Tibial artery (tissue), 4 donors: ENCODE measurements at regions not wholly inside any gene's neighbourhood (a gene's known extent, or its start where the extent isn't known, plus 50 kb on each side); places are given as distances from the start of the nearest gene placed in this dataset.

Experiments
- DNase-seq, 2 donors: peaks; one replicate each; pipeline ENCODE4 v3.0.0-alpha.2; 2019
- H3K27ac ChIP-seq, 2 donors: fragments of 200-600 bp; sonication (generic) in 1 of 2; 1 replicate in 1 of 2; 2 replicates in 1 of 2; pipeline ENCODE4 v1.5.1; 2018 to 2019; ENCODE audit warnings: mild to moderate bottlenecking in 1 of 2
- H3K27me3 ChIP-seq, 2 donors: fragments of 200-600 bp; sonication (generic) in 1 of 2; one replicate each; pipeline versions ENCODE4 v1.5.1 to v1.6.0; 2016 to 2019
- H3K36me3 ChIP-seq, 3 donors: fragments of 200-600 bp; sonication (generic) in 2 of 3; one replicate each; pipeline ENCODE4 v1.5.1; 2016 to 2019; ENCODE audit warnings: mild to moderate bottlenecking in 2 of 3
- H3K4me1 ChIP-seq, 4 donors: fragments of 200-600 bp; sonication (generic) in 2 of 4; 1 replicate in 3 of 4; 2 replicates in 1 of 4; pipeline ENCODE4 v1.5.1; 2016 to 2019
- H3K4me3 ChIP-seq, 2 donors: fragments of 200-600 bp; sonication (generic) in 1 of 2; 1 replicate in 1 of 2; 2 replicates in 1 of 2; pipeline ENCODE4 v1.5.1; 2018 to 2019; ENCODE audit warnings: mild to moderate bottlenecking in 2 of 2
- H3K9me3 ChIP-seq, 3 donors: fragments of 200-600 bp; sonication (generic) in 1 of 3; one replicate each; pipeline ENCODE4 v1.5.1; 2016 to 2019
- CTCF ChIP-seq, 2 experiments: fragments of 200-600 bp in 1 of 2; fragments of 450-650 bp in 1 of 2; IDR thresholded peaks; one replicate each; pipeline ENCODE4 v1.5.1; 2017 to 2019; ENCODE audit warnings: antibody characterized with exemption in 2 of 2, mild to moderate bottlenecking in 1 of 2, moderate library complexity in 1 of 2
- intact Hi-C: fragments of 100-400 bp; cut with DNase I; formaldehyde crosslinking; loops from one replicate; pipeline ENCODE4 v1.15.0; 2023; ENCODE audit warnings: low total_unique reads

GRCh38 chr6:149208134-149208601 lies 109.3 kb upstream of the TAB2 start:
- Histone ChIP-seq H3K36me3 (no peaks in the 10 kb centered on the region), H3K9me3 (no peaks in the 10 kb centered on the region), H3K27me3 (no peaks in the 10 kb centered on the region), H3K27ac (no peak overlapping the region), H3K4me1 (peaks cover 0 to 3% (median 0%) of the 10 kb centered on the region in 4 donors), H3K4me3 (no peak overlapping the region)
- TF ChIP-seq CTCF (IDR thresholded peaks at IDR 0.05) = no peak
- intact Hi-C loops = no loop called here
- DNase-seq = no peak

DNA sequence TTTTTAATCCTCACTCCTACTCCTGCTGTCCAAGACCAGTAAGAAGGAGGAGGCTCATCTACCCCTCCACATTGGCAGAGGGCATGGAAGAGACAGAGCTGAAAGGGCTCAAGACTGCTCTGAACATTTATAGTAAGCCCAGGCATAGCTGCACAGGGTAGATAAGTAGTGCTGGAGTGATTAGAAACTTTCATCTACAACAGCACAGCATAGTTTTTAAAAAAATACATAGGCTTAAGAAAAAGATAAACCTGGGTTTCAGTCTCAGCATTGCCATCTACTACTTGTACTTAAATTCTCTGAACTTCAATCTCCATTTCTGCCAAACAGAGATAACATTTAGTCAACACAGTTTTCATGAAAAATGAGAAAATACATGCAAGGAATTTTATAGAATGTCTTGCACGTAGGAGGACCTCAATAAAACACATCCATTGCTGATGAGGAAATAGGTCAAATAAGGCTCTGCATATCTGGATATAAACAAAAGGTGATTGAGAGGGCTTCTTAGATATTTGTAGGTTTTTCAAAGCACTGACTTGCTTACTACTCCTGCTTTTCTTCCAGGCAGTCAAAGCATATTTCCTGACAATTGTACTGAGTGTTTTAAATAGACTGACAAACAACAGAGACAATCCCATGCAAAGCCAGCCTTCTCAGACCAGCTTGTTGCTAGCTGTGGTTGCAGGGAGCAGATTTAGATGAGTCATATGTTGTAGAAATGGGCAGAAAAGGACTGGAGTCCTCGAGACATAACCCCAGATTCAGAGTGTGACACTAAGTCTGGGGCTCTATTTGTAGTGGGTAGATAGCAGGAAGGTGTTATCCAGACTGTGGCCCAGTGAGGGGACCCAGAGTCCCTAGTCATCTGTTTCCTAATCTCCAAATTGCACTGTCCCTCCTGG lies 107.4 kb upstream of the TAB2 start:
- H3K9me3 ChIP-seq = no peaks in the 10 kb centered on the region
- H3K4me1 ChIP-seq = peaks cover 0 to 4% (median 0%) of the 10 kb centered on the region in 4 donors
- no peak overlapping the region for H3K27ac ChIP-seq
- DNase-seq = no peak
- no peak for TF ChIP-seq CTCF (IDR thresholded peaks at IDR 0.05)
- intact Hi-C loops = no loop called here
- no peak overlapping the region for H3K4me3 ChIP-seq
- no peaks in the 10 kb centered on the region for H3K27me3 ChIP-seq
- no peaks in the 10 kb centered on the region for H3K36me3 ChIP-seq

DNA sequence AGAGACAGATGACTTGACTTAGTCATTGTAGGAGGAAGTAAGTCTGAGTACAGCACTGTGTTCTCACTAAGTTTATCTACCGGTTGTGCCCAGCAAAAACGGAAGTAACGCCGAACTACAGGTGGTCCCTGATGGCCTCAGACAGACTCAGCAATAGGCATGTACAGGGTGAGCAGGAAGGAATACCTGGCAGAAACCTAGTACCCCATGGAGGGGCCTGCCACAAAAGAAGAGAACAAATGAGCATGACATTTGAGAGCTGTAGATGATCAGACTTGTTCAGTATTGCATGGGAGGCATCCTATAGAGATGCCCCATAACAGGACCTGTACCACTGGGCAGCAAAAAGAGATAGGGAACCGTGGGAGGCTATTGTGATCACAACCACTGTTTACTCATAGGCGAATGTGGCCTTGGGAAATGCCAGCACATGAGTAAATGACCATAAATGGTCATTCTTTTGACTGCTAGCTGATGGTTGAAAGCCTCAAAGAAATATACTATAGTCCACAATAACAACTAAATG lies 106.4 kb upstream of the TAB2 start:
- H3K4me3 ChIP-seq = no peak overlapping the region
- H3K27me3 ChIP-seq = no peaks in the 10 kb centered on the region
- no peaks in the 10 kb centered on the region for H3K9me3 ChIP-seq
- no peak for DNase-seq
- H3K27ac ChIP-seq = no peak overlapping the region
- intact Hi-C loops = no loop called here
- no peak for TF ChIP-seq CTCF (IDR thresholded peaks at IDR 0.05)
- peaks cover 0 to 4% (median 0%) of the 10 kb centered on the region in 4 donors for H3K4me1 ChIP-seq
- H3K36me3 ChIP-seq = no peaks in the 10 kb centered on the region

DNA sequence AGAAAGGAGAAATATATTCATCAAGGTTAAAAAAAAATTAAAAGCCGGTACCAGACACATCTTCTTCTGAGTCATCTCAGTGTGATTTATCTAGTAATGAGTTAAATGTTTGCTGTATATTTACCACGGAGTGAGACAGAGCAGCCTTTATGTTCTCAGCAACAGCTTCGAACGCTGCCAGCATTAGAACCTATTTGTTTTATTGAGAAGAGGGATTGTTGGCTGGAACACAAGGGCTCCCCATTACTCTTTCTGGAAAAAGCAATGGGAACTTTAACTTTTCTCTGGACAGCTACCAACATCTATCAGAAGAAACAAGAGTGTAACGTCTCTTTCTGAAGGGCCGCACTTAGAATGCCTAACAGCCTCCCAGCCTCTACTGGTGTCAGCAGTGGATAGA lies 105.3 kb upstream of the TAB2 start:
- Histone ChIP-seq H3K27ac (no peak overlapping the region), H3K36me3 (no peaks in the 10 kb centered on the region), H3K4me3 (no peak overlapping the region), H3K27me3 (no peaks in the 10 kb centered on the region), H3K9me3 (no peaks in the 10 kb centered on the region), H3K4me1 (peaks cover 0 to 4% (median 0%) of the 10 kb centered on the region in 4 donors)
- DNase-seq = no peak
- intact Hi-C loops = no loop called here
- no peak for TF ChIP-seq CTCF (IDR thresholded peaks at IDR 0.05)

DNA sequence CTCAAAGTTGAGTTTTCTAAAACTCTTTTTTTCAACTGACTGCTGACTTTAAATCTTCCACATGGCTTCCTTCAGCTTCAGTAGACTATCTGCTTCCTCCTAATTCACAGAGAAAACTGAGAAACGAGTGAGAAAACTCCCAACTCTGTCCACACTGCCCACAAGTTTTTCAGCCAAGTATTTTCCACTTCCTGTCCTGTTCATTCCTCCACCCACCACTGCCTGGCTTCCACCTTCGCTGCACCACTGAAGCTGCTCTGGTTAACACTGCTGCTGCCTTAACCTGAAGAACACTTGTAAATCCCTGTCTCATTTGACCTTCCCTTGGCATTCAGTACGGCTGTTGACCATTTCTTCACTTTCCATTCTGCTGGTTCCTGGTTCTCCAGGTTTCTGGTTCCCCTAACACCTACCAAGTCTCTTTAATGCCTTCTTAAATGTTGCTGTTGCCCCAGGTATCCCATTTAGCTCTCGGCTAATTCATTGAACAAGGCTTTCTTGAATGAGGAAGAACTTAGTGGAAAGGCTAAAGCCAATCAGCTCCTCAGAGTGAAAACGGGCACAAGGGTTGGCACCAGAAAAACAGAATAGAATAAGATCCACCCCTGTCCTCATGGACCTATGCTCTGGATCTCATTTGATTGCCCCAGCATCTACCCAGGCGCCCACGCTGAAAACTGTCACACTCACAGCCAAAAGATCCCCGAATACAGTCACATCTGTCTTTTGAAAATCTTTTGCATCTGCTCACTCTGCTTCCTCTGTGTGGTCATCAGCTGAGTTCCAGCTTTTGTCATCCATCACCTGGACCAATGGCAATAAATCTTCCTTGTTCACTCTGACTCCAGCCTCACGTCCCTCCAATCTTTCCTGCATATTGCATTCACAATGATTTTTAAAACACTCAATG lies 104.4 kb upstream of the TAB2 start:
- no peaks in the 10 kb centered on the region for H3K9me3 ChIP-seq
- intact Hi-C loops = no loop called here

More for the DNA sequence above, 104.4 kb upstream of the TAB2 start:
- Histone ChIP-seq H3K4me3 (no peak overlapping the region), H3K27ac (no peak overlapping the region), H3K36me3 (no peaks in the 10 kb centered on the region), H3K27me3 (no peaks in the 10 kb centered on the region), H3K4me1 (peaks cover 0 to 4% (median 0%) of the 10 kb centered on the region in 4 donors)
- TF ChIP-seq CTCF (IDR thresholded peaks at IDR 0.05) = no peak
- DNase-seq = no peak
